CD14-positive monocyte (primary cell): ENCODE measurements at regions not wholly inside any gene's neighbourhood (a gene's known extent, or its start where the extent isn't known, plus 50 kb on each side); places are given as distances from the start of the nearest gene placed in this dataset.

Experiments
- DNase-seq, 3 donors: peaks; one replicate each; pipeline ENCODE4 v3.0.0-alpha.2; 2011 to 2022
- H2AFZ ChIP-seq: 2 replicates; pipeline ENCODE4 v1.6.0; 2012; ENCODE audit warnings: mild to moderate bottlenecking, low read depth, low read length, inconsistent platforms; ENCODE audit not compliant: insufficient read depth, poor library complexity, severe bottlenecking
- H3K27ac ChIP-seq, 2 donors: 1 replicate in 1 of 2; 2 replicates in 1 of 2; pipeline ENCODE4 v1.5.1; 2012 to 2013; ENCODE audit warnings: low read length in 2 of 2, control low read depth in 1 of 2, inconsistent platforms in 1 of 2, low read depth in 1 of 2, mild to moderate bottlenecking in 1 of 2
- H3K27me3 ChIP-seq, 2 donors: one replicate each; pipeline versions ENCODE4 v1.6.0 to v1.6.1; 2011 to 2013; ENCODE audit warnings: low read length in 2 of 2; ENCODE audit not compliant: control insufficient read depth in 2 of 2, insufficient read depth in 2 of 2
- H3K36me3 ChIP-seq, 2 donors: replicated peaks in 1 of 2; 1 replicate in 1 of 2; 2 replicates in 1 of 2; pipeline versions ENCODE4 v1.5.1 to v1.6.1; 2012 to 2013; ENCODE audit warnings: low read length in 2 of 2, control low read depth in 1 of 2, inconsistent platforms in 1 of 2, mild to moderate bottlenecking in 1 of 2; ENCODE audit not compliant: insufficient read depth in 2 of 2, control insufficient read depth in 1 of 2
- H3K4me1 ChIP-seq, 2 donors: 1 replicate in 1 of 2; 2 replicates in 1 of 2; pipeline versions ENCODE4 v1.5.1 to v1.6.1; 2012 to 2013; ENCODE audit warnings: low read length in 2 of 2, control low read depth in 1 of 2, inconsistent platforms in 1 of 2, mild to moderate bottlenecking in 1 of 2, moderate library complexity in 1 of 2; ENCODE audit not compliant: insufficient read depth in 2 of 2, control insufficient read depth in 1 of 2
- H3K4me2 ChIP-seq: replicated peaks from 2 replicates; pipeline ENCODE3; 2012; ENCODE audit warnings: low read length, moderate library complexity, mild to moderate bottlenecking; ENCODE audit not compliant: poor library complexity, severe bottlenecking; ENCODE audit errors: extremely low read depth
- H3K4me3 ChIP-seq, 3 experiments: fragments of 200-600 bp in 1 of 3; sonication (generic) in 1 of 3; replicated peaks in 1 of 3; 1 replicate in 2 of 3; 2 replicates in 1 of 3; pipeline ENCODE4 v1.5.1; 2011 to 2013; ENCODE audit warnings: low read length in 3 of 3, mild to moderate bottlenecking in 3 of 3, control low read depth in 2 of 3, low read depth in 2 of 3, inconsistent platforms in 1 of 3, moderate library complexity in 1 of 3
- H3K79me2 ChIP-seq: 2 replicates; pipeline ENCODE4 v1.6.0; 2012; ENCODE audit warnings: mild to moderate bottlenecking, control low read depth, inconsistent platforms, low read length, moderate library complexity; ENCODE audit not compliant: insufficient read depth
- H3K9ac ChIP-seq: 2 replicates; pipeline ENCODE4 v1.6.0; 2017; ENCODE audit warnings: low read length, mild to moderate bottlenecking; ENCODE audit not compliant: insufficient read depth, poor library complexity, severe bottlenecking
- H3K9me3 ChIP-seq, 2 donors: replicated peaks in 1 of 2; 1 replicate in 1 of 2; 2 replicates in 1 of 2; pipeline versions ENCODE4 v1.5.1 to v1.6.1; 2012 to 2013; ENCODE audit warnings: low read length in 2 of 2, control low read depth in 1 of 2; ENCODE audit not compliant: control insufficient read depth in 1 of 2, insufficient read depth in 1 of 2
- H4K20me1 ChIP-seq: 2 replicates; pipeline ENCODE4 v1.6.0; 2012; ENCODE audit warnings: mild to moderate bottlenecking, low read length, control low read depth, moderate library complexity; ENCODE audit not compliant: insufficient read depth
- H3K27ac Mint-ChIP-seq, 7 donors: one replicate each; pipeline ENCODE4 v1.8.0; 2020; ENCODE audit warnings: mild to moderate bottlenecking in 7 of 7, mixed read lengths in 7 of 7, moderate library complexity in 6 of 7, inconsistent platforms in 2 of 7
- H3K27me3 Mint-ChIP-seq, 3 donors: one replicate each; pipeline ENCODE4 v1.8.0; 2021 to 2022; ENCODE audit warnings: low read depth in 3 of 3, mild to moderate bottlenecking in 3 of 3, mixed read lengths in 3 of 3, moderate library complexity in 3 of 3, inconsistent platforms in 1 of 3
- H3K36me3 Mint-ChIP-seq, 2 donors: one replicate each; pipeline ENCODE4 v1.8.0; 2020; ENCODE audit warnings: mixed read lengths in 2 of 2, inconsistent platforms in 1 of 2, mild to moderate bottlenecking in 1 of 2
- H3K4me1 Mint-ChIP-seq: one replicate; pipeline ENCODE4 v1.8.0; 2020; ENCODE audit warnings: mild to moderate bottlenecking, mixed read lengths
- H3K4me3 Mint-ChIP-seq, 2 donors: one replicate each; pipeline ENCODE4 v1.8.0; 2020; ENCODE audit warnings: mild to moderate bottlenecking in 2 of 2, mixed read lengths in 2 of 2, moderate library complexity in 1 of 2
- H3K9me3 Mint-ChIP-seq, 7 donors: one replicate each; pipeline ENCODE4 v1.8.0; 2020 to 2022; ENCODE audit warnings: mixed read lengths in 7 of 7, mild to moderate bottlenecking in 6 of 7, moderate library complexity in 6 of 7, inconsistent platforms in 2 of 7
- WGBS: methylation state at CpG from one replicate; pipeline ENCODE4 v1.1.5; 2013; ENCODE audit warnings: missing lambda C conversion rate; ENCODE audit not compliant: insufficient coverage; 5-methylcytosine and 5-hydroxymethylcytosine counted together
- intact Hi-C, 2 donors: fragments of 100-400 bp; cut with micrococcal nuclease; formaldehyde crosslinking; loops; one replicate each; pipeline versions ENCODE4 v1.15.0 to v1.15.1; 2023
- TF ChIP-seq, protein P1 (sequence below): fragments of 200-600 bp; IDR thresholded peaks from one replicate; pipeline ENCODE4 v1.8.0; 2022; ENCODE audit warnings: antibody characterized with exemption, mild to moderate bottlenecking

DNA sequence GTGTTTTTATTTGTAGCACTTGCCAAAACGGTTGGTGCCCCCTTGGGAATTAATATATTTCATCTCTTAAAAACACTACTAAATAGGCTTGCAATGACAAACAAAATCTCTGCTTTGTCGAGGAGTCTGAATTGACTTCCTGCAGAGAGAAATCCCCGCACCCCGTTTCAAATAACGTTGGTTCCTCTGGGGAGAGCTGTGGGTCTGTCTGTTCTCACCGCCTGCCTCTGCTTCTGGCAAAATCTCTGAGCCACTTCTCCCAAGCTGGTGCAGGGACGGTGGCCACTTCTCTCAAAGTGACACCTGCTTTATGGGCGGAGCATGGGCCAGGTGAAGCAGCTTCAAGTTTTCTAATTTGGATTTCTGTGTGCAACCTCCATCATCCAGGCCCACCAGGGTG is 186.3 kb upstream of the ADARB2 start:
- H3K79me2 ChIP-seq, result no peaks in the 10 kb centered on the region
- TF ChIP-seq, protein P1, sequence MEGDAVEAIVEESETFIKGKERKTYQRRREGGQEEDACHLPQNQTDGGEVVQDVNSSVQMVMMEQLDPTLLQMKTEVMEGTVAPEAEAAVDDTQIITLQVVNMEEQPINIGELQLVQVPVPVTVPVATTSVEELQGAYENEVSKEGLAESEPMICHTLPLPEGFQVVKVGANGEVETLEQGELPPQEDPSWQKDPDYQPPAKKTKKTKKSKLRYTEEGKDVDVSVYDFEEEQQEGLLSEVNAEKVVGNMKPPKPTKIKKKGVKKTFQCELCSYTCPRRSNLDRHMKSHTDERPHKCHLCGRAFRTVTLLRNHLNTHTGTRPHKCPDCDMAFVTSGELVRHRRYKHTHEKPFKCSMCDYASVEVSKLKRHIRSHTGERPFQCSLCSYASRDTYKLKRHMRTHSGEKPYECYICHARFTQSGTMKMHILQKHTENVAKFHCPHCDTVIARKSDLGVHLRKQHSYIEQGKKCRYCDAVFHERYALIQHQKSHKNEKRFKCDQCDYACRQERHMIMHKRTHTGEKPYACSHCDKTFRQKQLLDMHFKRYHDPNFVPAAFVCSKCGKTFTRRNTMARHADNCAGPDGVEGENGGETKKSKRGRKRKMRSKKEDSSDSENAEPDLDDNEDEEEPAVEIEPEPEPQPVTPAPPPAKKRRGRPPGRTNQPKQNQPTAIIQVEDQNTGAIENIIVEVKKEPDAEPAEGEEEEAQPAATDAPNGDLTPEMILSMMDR, result no peak
- no peak overlapping the region for H3K27ac Mint-ChIP-seq
- H3K4me1 Mint-ChIP-seq, result peaks cover 2% of the 10 kb centered on the region
- no peaks in the 10 kb centered on the region for H3K4me1 ChIP-seq
- no peak overlapping the region for H3K27ac ChIP-seq
- no peak overlapping the region for H3K4me3 ChIP-seq
- no peak overlapping the region for H3K4me3 Mint-ChIP-seq
- H3K36me3 ChIP-seq, result no peaks in the 10 kb centered on the region
- WGBS, result 71% methylated on average over 6 of the region's 8 CpGs
- no peaks in the 10 kb centered on the region for H3K36me3 Mint-ChIP-seq
- H3K9me3 Mint-ChIP-seq, result peaks cover 0 to 7% (median 1%) of the 10 kb centered on the region in 7 donors
- no peak for DNase-seq
- no peaks in the 10 kb centered on the region for H3K27me3 ChIP-seq
- no peak overlapping the region for H3K9ac ChIP-seq
- no peak overlapping the region for H2AFZ ChIP-seq
- H3K9me3 ChIP-seq, result no peaks in the 10 kb centered on the region
- intact Hi-C loops, result no loop called here
- H3K27me3 Mint-ChIP-seq, result no peaks in the 10 kb centered on the region
- H3K4me2 ChIP-seq, result no peak overlapping the region
- H4K20me1 ChIP-seq, result no peaks in the 10 kb centered on the region

DNA sequence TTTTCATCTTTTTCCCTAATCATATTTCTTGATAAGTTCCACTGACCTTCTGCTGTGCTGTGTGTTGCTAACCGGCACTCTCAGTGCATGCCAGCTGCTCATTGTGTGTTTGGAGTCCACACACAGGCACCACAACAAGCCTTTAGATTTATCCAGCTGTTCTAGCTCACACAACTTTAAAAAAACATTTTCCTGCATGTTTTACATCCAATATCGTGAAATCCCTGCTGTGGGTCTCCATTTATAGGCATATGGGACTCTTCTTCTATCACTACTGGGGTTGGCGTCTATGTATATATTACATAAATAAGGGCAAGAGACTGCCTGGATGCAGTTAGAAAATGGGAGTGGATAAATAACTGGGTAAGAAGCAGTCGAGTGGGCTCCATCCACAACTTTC is 183.6 kb upstream of the ADARB2 start:
- TF ChIP-seq, protein P1, result no peak
- DNase-seq, result no peak
- no peak overlapping the region for H3K4me3 ChIP-seq
- Mint-ChIP-seq H3K4me3 (no peak overlapping the region), H3K27ac (no peak overlapping the region), H3K4me1 (no peaks in the 10 kb centered on the region), H3K9me3 (peaks cover 0 to 4% (median 0%) of the 10 kb centered on the region in 7 donors), H3K27me3 (no peaks in the 10 kb centered on the region), H3K36me3 (no peaks in the 10 kb centered on the region)
- H3K79me2 ChIP-seq, result no peaks in the 10 kb centered on the region
- no peak overlapping the region for H3K9ac ChIP-seq
- no peaks in the 10 kb centered on the region for H3K36me3 ChIP-seq
- no peak overlapping the region for H3K27ac ChIP-seq
- no peaks in the 10 kb centered on the region for H3K9me3 ChIP-seq
- no peaks in the 10 kb centered on the region for H3K4me1 ChIP-seq
- H2AFZ ChIP-seq, result no peak overlapping the region
- H3K4me2 ChIP-seq, result no peak overlapping the region
- H4K20me1 ChIP-seq, result no peaks in the 10 kb centered on the region
- 80% methylated on average over 1 of the region's 4 CpGs for WGBS
- no peaks in the 10 kb centered on the region for H3K27me3 ChIP-seq
- intact Hi-C loops, result no loop called here
